Upper lobe of left lung (tissue), 6 donors: ENCODE measurements at regions not wholly inside any gene's neighbourhood (a gene's known extent, or its start where the extent isn't known, plus 50 kb on each side); places are given as distances from the start of the nearest gene placed in this dataset.

Source experiments
- ATAC-seq, 2 donors: fragments of 200-7000 bp; cut with Tn5 transposase; one replicate each; pipeline ENCODE4 v1.9.1; 2022; ENCODE audit warnings: mild to moderate bottlenecking in 2 of 2, moderate library complexity in 2 of 2; ENCODE audit not compliant: low FRiP score in 2 of 2
- DNase-seq, 2 donors: peaks; one replicate each; pipeline ENCODE4 v3.0.0-alpha.2; 2019 to 2020
- H3K27ac ChIP-seq, 4 donors: fragments of 200-600 bp; sonication (generic); one replicate each; pipeline ENCODE4 v1.5.1; 2016 to 2019
- H3K27me3 ChIP-seq, 4 donors: fragments of 200-600 bp; sonication (generic); one replicate each; pipeline ENCODE4 v1.5.1; 2017 to 2019
- H3K36me3 ChIP-seq, 4 donors: fragments of 200-600 bp; sonication (generic); one replicate each; pipeline ENCODE4 v1.5.1; 2016 to 2019
- H3K4me1 ChIP-seq, 4 donors: fragments of 200-600 bp; sonication (generic); one replicate each; pipeline ENCODE4 v1.5.1; 2018 to 2019
- H3K4me3 ChIP-seq, 4 donors: fragments of 200-600 bp; sonication (generic); one replicate each; pipeline ENCODE4 v1.5.1; 2017 to 2019; ENCODE audit warnings: mild to moderate bottlenecking in 2 of 4, moderate library complexity in 1 of 4
- H3K9me3 ChIP-seq, 4 donors: fragments of 200-600 bp; sonication (generic); one replicate each; pipeline ENCODE4 v1.5.1; 2018 to 2019
- CTCF ChIP-seq, 6 experiments: fragments of 450-650 bp in 4 of 6; fragments of 200-600 bp in 2 of 6; sonication (generic) in 2 of 6; IDR thresholded peaks; one replicate each; pipeline ENCODE4 v1.5.1; 2016 to 2019; ENCODE audit warnings: antibody characterized with exemption in 6 of 6
- EP300 ChIP-seq, 4 donors: sonication (generic); formaldehyde crosslinking; IDR thresholded peaks; one replicate each; pipeline ENCODE4 v1.5.1; 2017; ENCODE audit warnings: antibody characterized with exemption in 4 of 4, control low read depth in 2 of 4
- POLR2A ChIP-seq, 4 donors: fragments of 450-650 bp; IDR thresholded peaks; one replicate each; pipeline ENCODE4 v1.5.1; 2016 to 2017; ENCODE audit warnings: antibody characterized with exemption in 4 of 4, mild to moderate bottlenecking in 2 of 4
- POLR2AphosphoS5 ChIP-seq, 2 donors: sonication (generic); formaldehyde crosslinking; IDR thresholded peaks; one replicate each; pipeline ENCODE4 v1.5.1; 2017; ENCODE audit warnings: antibody characterized with exemption in 2 of 2
- WGBS, 2 donors: methylation state at CpG; one replicate each; pipeline ENCODE4 v1.1.5; 2017 to 2018; 5-methylcytosine and 5-hydroxymethylcytosine counted together
- donor health status: DM: no; HTN: no; CAD: no; lungs with moderate emphysema.
- donor health status: DM: no; HTN: yes; CAD: no; lungs with severe emphysema.

- no peaks in the 10 kb centered on the region for H3K9me3 ChIP-seq
- H3K36me3 ChIP-seq = no peaks in the 10 kb centered on the region
- no peaks in the 10 kb centered on the region for H3K4me1 ChIP-seq
- TF ChIP-seq CTCF (IDR thresholded peaks at IDR 0.05) (no peak), POLR2AphosphoS5 (IDR thresholded peaks at IDR 0.05) (no peak), EP300 (IDR thresholded peaks at IDR 0.05) (no peak), POLR2A (IDR thresholded peaks at IDR 0.05) (no peak)
- H3K27me3 ChIP-seq = no peaks in the 10 kb centered on the region
- H3K4me3 ChIP-seq = no peak overlapping the region
- H3K27ac ChIP-seq = no peak overlapping the region
- ATAC-seq (no peak), DNase-seq (no peak)
Observed at GRCh38 chrX:39596437-39596836, 501.3 kb downstream of the BCOR start.

- TF ChIP-seq POLR2A (IDR thresholded peaks at IDR 0.05) = no peak
- whole genome bisulfite sequencing, 2 donors = 86 to 100% methylated on average over 1 to 6 of the region's 6 CpGs
- no peak overlapping the region for H3K4me3 ChIP-seq
- ATAC-seq (no peak), DNase-seq (no peak)
- H3K27me3 ChIP-seq = no peaks in the 10 kb centered on the region
- H3K4me1 ChIP-seq = no peaks in the 10 kb centered on the region
- no peaks in the 10 kb centered on the region for H3K9me3 ChIP-seq
- H3K27ac ChIP-seq = no peak overlapping the region
- no peaks in the 10 kb centered on the region for H3K36me3 ChIP-seq
Observed at GRCh38 chrX:39599339-39599738, 498.4 kb downstream of the BCOR start.

- Histone ChIP-seq H3K4me1 (no peaks in the 10 kb centered on the region), H3K4me3 (no peak overlapping the region), H3K27ac (no peak overlapping the region), H3K27me3 (no peaks in the 10 kb centered on the region), H3K9me3 (no peaks in the 10 kb centered on the region), H3K36me3 (no peaks in the 10 kb centered on the region)
- DNase-seq = no peak
- no peak for TF ChIP-seq EP300 (IDR thresholded peaks at IDR 0.05)
- no peak for TF ChIP-seq POLR2A (IDR thresholded peaks at IDR 0.05)
- TF ChIP-seq POLR2AphosphoS5 (IDR thresholded peaks at IDR 0.05) = no peak
- no peak for TF ChIP-seq CTCF (IDR thresholded peaks at IDR 0.05)
- 76 to 96% methylated on average over 5 to 6 of the region's 6 CpGs for WGBS, 2 donors
- no peak for ATAC-seq
Observed at GRCh38 chrX:39600222-39600621, 497.5 kb downstream of the BCOR start.

GRCh38 chrX:39601231-39602177 lies 496.3 kb downstream of the BCOR start:
- peaks cover 0 to 1% (median 0%) of the 10 kb centered on the region in 4 donors for H3K9me3 ChIP-seq
- no peak for DNase-seq
- no peak overlapping the region for H3K4me3 ChIP-seq
- TF ChIP-seq POLR2AphosphoS5 (IDR thresholded peaks at IDR 0.05) (no peak), EP300 (IDR thresholded peaks at IDR 0.05) (no peak), CTCF (IDR thresholded peaks at IDR 0.05) (no peak), POLR2A (IDR thresholded peaks at IDR 0.05) (no peak)
- H3K27me3 ChIP-seq = peaks cover 0 to 3% (median 0%) of the 10 kb centered on the region in 4 donors
- no peaks in the 10 kb centered on the region for H3K4me1 ChIP-seq
- H3K36me3 ChIP-seq = no peaks in the 10 kb centered on the region
- no peak overlapping the region for H3K27ac ChIP-seq
- no peak for ATAC-seq
- WGBS, 2 donors = 66 to 82% methylated on average over 6 to 17 of the region's 19 CpGs

- Histone ChIP-seq H3K4me1 (no peaks in the 10 kb centered on the region), H3K27me3 (peaks cover 0 to 4% (median 0%) of the 10 kb centered on the region in 4 donors), H3K36me3 (no peaks in the 10 kb centered on the region), H3K27ac (no peak overlapping the region), H3K4me3 (no peak overlapping the region), H3K9me3 (peaks cover 0 to 8% (median 0%) of the 10 kb centered on the region in 4 donors)
- no peak for ATAC-seq
- TF ChIP-seq EP300 (IDR thresholded peaks at IDR 0.05) (no peak), POLR2AphosphoS5 (IDR thresholded peaks at IDR 0.05) (no peak), POLR2A (IDR thresholded peaks at IDR 0.05) (no peak), CTCF (IDR thresholded peaks at IDR 0.05) (no peak)
- no peak for DNase-seq
- 69 to 92% methylated on average over 4 of the region's 4 CpGs for WGBS, 2 donors
Observed at GRCh38 chrX:39602195-39602594, 495.6 kb downstream of the BCOR start.
